IMR-90 (cell line): ENCODE measurements at regions not wholly inside any gene's neighbourhood (a gene's known extent, or its start where the extent isn't known, plus 50 kb on each side); places are given as distances from the start of the nearest gene placed in this dataset.

Source experiments
- BHLHE40 ChIP-seq: fragments of 150-350 bp; IDR thresholded peaks from 2 replicates; pipeline ENCODE4 v1.6.1; 2016; ENCODE audit warnings: mild to moderate bottlenecking, low read depth, low read length
- CEBPB ChIP-seq: IDR thresholded peaks from 2 replicates; pipeline ENCODE4 v1.6.1; 2012; ENCODE audit warnings: low read depth, low read length, improper control_type of control experiment
- FOS ChIP-seq: fragments of 150-350 bp; IDR thresholded peaks from 2 replicates; pipeline ENCODE4 v1.6.1; 2016; ENCODE audit warnings: low read depth, low read length
- MAFK ChIP-seq: IDR thresholded peaks from 2 replicates; pipeline ENCODE4 v1.6.1; 2012; ENCODE audit warnings: low read depth, low read length, improper control_type of control experiment
- NFE2L2 ChIP-seq: fragments of 150-350 bp; IDR thresholded peaks from 2 replicates; pipeline ENCODE4 v1.6.1; 2016; ENCODE audit warnings: low read depth, mild to moderate bottlenecking, low read length
- POLR2A ChIP-seq: IDR thresholded peaks from 2 replicates; pipeline ENCODE4 v1.6.1; 2012; ENCODE audit warnings: mild to moderate bottlenecking, low read depth, low read length
- RCOR1 ChIP-seq: IDR thresholded peaks from 2 replicates; pipeline ENCODE4 v1.6.1; 2012; ENCODE audit warnings: mild to moderate bottlenecking, low read length, improper control_type of control experiment; ENCODE audit not compliant: insufficient replicate concordance
- RFX5 ChIP-seq: IDR thresholded peaks from 2 replicates; pipeline ENCODE4 v1.8.0; 2012; ENCODE audit warnings: low read depth, mild to moderate bottlenecking, low read length, moderate library complexity
- SMC3 ChIP-seq: fragments of 150-350 bp; IDR thresholded peaks from 2 replicates; pipeline ENCODE4 v1.6.1; 2016; ENCODE audit warnings: low read depth, mild to moderate bottlenecking, antibody characterized with exemption, low read length, moderate library complexity
- TF ChIP-seq, protein P1 (sequence below): conservative IDR thresholded peaks from 2 replicates; pipeline ENCODE4 v1.5.1; 2012; ENCODE audit warnings: mild to moderate bottlenecking, low read depth, low read length, improper control_type of control experiment
- TF ChIP-seq, protein P2 (sequence below): fragments of 150-350 bp; IDR thresholded peaks from 2 replicates; pipeline ENCODE4 v1.6.1; 2017; ENCODE audit warnings: mild to moderate bottlenecking, antibody characterized with exemption, low read length, low read depth

DNA sequence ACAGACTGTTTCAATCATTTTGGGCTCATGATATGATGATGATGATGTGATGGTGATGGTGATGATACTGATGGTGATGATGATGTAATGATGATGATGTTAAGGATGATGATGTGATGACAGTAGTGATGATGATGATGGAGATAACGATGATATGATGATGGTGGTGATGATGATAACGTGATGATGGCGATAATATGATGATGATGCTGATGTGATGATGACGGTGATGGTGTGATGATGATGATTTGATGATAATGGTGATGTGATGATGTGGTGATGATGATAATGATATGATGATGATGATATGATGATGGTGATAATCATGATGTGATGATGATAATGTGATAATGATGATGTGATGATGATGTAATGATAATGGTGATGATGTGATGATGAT lies 612.6 kb downstream of the AACS start:
- TF ChIP-seq, protein P1, sequence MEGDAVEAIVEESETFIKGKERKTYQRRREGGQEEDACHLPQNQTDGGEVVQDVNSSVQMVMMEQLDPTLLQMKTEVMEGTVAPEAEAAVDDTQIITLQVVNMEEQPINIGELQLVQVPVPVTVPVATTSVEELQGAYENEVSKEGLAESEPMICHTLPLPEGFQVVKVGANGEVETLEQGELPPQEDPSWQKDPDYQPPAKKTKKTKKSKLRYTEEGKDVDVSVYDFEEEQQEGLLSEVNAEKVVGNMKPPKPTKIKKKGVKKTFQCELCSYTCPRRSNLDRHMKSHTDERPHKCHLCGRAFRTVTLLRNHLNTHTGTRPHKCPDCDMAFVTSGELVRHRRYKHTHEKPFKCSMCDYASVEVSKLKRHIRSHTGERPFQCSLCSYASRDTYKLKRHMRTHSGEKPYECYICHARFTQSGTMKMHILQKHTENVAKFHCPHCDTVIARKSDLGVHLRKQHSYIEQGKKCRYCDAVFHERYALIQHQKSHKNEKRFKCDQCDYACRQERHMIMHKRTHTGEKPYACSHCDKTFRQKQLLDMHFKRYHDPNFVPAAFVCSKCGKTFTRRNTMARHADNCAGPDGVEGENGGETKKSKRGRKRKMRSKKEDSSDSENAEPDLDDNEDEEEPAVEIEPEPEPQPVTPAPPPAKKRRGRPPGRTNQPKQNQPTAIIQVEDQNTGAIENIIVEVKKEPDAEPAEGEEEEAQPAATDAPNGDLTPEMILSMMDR: no peak
- no peak for TF ChIP-seq MAFK
- no peak for TF ChIP-seq CEBPB
- TF ChIP-seq POLR2A: no peak
- no peak for TF ChIP-seq FOS
- TF ChIP-seq, protein P2, sequence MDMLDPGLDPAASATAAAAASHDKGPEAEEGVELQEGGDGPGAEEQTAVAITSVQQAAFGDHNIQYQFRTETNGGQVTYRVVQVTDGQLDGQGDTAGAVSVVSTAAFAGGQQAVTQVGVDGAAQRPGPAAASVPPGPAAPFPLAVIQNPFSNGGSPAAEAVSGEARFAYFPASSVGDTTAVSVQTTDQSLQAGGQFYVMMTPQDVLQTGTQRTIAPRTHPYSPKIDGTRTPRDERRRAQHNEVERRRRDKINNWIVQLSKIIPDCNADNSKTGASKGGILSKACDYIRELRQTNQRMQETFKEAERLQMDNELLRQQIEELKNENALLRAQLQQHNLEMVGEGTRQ: no peak
- no peak for TF ChIP-seq NFE2L2
- TF ChIP-seq SMC3: no peak
- no peak for TF ChIP-seq RCOR1
- TF ChIP-seq RFX5: no peak
- no peak for TF ChIP-seq BHLHE40
